NCI-H82 treated with DMSO at 0.1 percent for 48 hours (cell line): ENCODE measurements at regions not wholly inside any gene's neighbourhood (a gene's known extent, or its start where the extent isn't known, plus 50 kb on each side); places are given as distances from the start of the nearest gene placed in this dataset.

Experiments used
- DNase-seq: peaks from one replicate; lab custom pipeline; 2025; ENCODE audit not compliant: unreplicated experiment; lab: John Stamatoyannopoulos, UW

DNA sequence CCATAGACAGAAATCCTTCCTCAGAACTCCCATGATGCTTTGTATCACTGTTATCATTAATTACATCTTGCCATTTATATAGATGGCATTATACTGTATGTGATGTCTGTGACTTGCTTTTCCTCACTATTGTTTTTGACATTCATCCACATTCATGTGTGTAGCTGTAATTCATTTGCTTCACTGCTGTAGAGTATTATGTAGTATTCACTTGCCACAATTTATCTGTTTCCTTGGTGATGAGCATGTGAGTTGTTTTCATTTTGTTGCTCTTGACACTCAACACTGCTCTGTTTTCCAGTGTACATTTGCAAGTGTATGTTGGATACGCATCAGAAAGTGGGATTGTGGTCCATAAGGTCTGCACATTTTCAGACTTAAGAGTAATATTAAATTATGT is 328.6 kb upstream of the C11orf87 start:
- DNase-seq, result no peak

DNA sequence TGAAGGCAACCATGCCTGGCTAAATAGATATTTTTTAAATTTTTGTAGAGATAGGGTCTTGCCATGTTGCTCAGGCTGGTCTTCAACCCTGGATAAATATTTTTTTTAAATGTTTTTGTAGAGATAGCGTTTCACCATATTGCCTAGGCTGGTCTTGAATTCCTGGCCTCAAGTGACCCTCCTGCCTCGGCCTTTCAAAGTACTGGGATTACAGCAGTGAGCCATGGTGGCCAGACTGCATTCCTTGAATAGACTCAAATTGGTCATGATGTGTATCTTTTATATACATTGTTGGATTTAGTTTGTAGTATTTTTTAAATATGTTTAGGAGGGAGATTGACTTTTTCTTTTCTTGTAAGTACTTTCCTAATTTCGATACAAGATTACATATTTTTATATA is 325.7 kb upstream of the C11orf87 start:
- no peak for DNase-seq

DNA sequence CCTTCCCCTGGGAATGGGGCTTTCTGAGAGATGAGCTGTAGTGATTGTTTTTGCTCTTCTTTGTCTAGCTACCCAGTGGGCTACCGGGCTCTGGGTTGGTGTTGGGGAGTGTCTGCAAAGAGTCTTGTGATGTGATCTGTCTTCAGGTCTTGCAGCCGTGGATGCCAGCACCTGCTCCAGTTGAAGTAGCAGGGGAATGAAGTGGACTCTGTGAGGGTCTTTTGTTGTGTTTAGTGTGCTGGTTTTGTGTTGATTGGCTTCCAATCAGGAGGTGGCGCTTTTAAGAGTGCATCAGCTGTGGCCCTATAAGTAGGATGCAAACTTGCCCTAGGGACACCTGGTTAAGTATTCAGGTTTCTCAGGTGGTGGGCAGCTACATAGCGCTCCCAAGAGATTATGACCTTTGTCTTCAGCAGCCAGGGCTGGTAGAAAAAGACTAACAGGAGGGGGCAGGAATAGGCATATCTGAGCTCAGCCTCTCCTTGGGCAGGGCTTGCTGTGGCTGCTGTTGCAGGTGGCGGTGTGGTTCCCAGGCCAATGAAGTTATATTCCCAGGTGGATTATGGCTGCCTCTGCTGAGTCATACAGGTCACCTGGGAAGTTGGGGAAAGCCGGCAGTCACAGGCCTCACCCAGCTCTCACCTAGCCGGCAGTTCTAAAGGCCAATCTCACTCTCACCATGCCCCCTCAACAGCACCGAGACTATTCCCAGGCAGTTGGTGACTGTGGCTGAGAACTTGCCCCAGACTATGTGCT is 315.7 kb upstream of the C11orf87 start:
- DNase-seq, result no peak

DNA sequence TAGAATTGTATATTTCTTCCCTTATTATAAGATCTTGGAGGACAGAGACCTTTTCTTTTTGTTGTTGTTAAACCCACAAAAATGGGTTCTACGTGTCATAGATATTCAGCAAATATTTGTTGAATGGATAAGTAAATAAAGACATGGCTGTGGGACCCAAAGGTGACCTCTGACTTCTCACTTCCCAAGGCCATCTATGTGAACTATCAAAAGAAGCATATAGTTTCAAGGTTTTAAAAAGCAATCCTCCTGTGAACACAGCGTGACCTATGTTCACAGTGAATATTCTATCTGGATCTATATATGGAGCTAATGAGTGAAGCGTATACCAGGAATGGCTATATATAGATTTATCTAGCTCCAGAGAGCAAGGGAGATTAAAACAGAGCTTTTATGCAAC is 312.8 kb upstream of the C11orf87 start:
- DNase-seq, result no peak

DNA sequence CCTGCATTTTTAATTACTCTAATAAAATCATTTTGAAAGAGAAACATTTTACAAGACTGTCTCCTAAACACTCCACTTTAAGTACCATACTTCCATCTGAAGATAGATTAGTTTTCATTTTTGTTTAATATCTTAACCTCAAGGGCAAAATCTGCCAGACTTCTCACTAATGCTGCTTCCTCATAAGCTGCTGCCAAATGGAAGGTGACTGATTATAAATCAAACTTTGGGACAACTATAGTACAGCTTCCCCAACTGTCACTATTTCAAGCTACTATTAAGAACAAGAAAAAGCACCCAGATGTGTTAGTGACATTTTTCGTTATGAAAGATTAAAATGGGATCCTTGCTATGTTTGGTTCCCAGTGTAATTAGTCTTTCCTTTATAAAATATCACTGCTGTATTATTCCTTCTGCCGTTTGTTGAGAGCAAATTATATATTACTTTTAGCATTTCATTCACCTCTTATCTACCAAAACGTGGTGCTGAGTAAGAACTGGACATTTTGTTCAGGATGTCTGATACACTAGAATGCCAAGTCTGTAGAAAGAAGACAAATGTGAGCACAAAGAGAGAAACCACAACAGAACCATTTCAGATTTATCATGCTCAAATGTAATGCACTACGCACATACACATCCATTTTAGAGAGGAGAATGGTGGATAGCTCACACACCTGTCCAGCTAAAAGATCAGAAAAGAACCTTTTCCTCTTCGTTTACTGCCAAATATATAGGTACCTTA is 312.2 kb upstream of the C11orf87 start:
- DNase-seq, result no peak

DNA sequence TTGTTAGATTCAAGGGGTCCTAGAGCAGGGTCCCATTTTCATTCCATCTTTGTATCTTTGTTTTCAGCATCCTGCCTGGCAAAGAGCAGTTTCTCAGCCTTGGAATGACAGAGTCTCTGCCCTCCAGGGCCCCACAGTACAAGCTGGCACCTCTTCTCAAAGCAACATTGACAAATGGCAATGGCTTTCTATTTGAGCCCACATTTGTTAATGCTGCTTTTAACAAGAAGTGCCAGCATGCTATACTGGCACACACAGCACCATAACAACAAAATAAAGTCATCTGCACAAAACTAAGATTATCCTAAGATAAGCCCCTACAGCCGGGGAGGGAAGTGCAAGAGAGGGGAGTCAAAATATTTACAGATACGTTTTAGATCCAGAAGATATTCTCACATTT is 309.7 kb upstream of the C11orf87 start:
- no peak for DNase-seq

GRCh38 chr11:109112821-109113280 is 309.1 kb upstream of the C11orf87 start:
- peak; percentile 88 for DNase-seq

- DNase-seq, result no peak
Measured at GRCh38 chr11:109120341-109120740, 301.6 kb upstream of the C11orf87 start.

GRCh38 chr11:109121173-109121932 is 300.6 kb upstream of the C11orf87 start:
- no peak for DNase-seq

- DNase-seq, result no peak
Measured at GRCh38 chr11:109123816-109124787, 297.9 kb upstream of the C11orf87 start.

DNA sequence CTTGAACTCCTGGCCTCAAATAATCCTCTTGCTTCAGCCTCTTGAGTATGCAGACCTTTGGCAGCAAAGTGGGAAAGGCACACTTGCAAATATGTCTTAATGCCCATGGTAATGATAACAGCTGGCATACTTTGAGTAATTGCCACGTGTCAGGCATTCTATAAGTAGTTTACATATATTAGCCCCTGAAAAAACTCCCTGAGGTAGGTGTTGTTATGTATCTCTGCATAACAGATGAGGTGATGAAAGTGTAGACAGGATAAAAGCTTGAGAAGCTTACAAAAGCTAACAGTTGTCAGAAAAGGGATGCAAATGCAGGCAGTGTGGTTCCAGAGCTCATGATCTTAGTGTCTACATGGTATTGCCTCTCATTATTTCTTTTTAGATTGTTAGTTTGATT is 291.1 kb upstream of the C11orf87 start:
- DNase-seq, result peak; percentile 22

GRCh38 chr11:109132539-109132938 is 289.5 kb upstream of the C11orf87 start:
- no peak for DNase-seq

DNA sequence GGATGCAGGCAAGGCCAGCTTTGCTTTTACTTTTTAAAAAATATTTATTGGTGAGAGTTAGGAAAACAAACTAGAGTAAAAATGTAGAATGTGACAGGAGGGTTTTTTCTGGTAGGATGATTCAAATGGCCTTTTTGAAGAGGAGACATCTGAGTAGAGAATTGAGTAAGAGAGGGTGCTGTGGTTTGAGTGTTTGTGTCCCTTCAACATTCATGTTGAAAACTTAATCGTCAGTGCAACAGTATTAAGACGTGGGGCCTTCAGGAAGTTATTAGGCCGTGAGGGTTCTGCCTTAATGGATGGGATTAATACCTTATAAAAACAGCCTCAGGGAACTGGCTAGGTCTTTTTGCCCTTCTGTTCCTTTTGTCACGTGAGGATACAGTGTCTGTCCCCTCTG is 288.8 kb upstream of the C11orf87 start:
- peak; percentile 46 for DNase-seq

- DNase-seq, result no peak
Measured at GRCh38 chr11:109135627-109136026, 286.4 kb upstream of the C11orf87 start.

DNA sequence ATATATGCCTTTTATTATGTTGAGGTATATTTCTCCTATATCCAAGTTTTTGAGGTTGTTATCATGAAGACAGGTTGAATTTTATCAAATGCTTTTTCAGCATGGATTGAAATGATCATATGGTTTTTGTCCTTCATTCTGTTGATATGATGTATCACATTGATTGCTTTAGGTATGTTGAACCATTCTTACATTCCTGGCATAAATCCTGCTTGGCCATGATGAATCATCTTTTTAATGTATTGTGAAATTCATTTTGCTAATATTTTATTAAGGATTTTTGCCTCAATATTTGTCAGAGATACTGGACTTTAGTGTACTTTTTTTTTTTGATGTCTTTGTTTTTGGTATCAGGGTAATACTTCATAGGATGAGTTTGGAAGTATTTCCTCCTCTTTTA is 283.8 kb upstream of the C11orf87 start:
- DNase-seq, result no peak

GRCh38 chr11:109140426-109140825 is 281.6 kb upstream of the C11orf87 start:
- DNase-seq, result no peak

- no peak for DNase-seq
Measured at GRCh38 chr11:109140857-109141515, 281.0 kb upstream of the C11orf87 start.

DNA sequence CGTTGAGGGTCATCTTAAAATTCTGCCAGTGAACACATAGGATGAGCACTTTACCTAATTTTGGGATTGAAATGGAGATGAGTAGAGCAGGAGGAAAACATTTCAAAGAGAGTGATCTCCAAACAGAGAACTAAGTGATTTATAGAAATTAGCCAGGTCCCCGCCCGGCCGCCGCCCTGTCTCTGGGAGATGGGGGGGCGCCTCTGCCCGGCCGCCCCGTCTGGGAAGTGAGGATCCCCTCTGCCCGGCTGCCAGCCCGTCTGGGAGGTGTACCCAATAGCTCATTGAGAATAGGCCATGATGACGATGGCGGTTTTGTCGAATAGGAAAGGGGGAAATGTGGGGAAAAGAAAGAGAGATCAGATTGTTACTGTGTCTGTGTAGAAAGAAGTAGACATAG is 276.7 kb upstream of the C11orf87 start:
- DNase-seq, result no peak

GRCh38 chr11:109147726-109148125 is 274.3 kb upstream of the C11orf87 start:
- no peak for DNase-seq

DNA sequence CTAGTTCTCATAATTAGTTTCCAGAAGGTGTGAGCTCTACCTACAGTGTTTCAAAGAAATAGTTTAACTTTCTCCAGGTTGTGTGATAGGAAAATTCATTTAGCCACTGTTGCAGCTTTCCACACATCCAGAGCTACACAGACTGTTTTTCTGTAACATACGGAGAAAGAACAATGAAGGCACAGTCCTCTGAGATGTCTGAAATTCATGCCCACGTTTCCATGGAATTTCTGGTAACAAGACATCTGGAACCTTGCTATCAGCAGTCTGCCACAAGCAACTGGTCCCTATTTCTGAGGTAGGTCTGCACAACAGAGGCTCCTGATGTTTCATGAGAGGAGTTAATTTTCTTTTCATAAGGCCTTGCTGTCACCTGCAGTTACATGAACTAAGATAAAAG is 273.3 kb upstream of the C11orf87 start:
- DNase-seq, result no peak
